Esophagus squamous epithelium (tissue), 5 donors: ENCODE measurements at regions not wholly inside any gene's neighbourhood (a gene's known extent, or its start where the extent isn't known, plus 50 kb on each side); places are given as distances from the start of the nearest gene placed in this dataset.

Experiments used
- DNase-seq: peaks from one replicate; lab custom pipeline; 2025; lab: John Stamatoyannopoulos, UW
- H3K27ac ChIP-seq, 4 donors: fragments of 200-600 bp; sonication (generic); one replicate each; pipeline ENCODE4 v1.5.1; 2016 to 2019; ENCODE audit warnings: mild to moderate bottlenecking in 1 of 4
- H3K27me3 ChIP-seq, 4 donors: fragments of 200-600 bp; sonication (generic); 1 replicate in 3 of 4; 2 replicates in 1 of 4; pipeline versions ENCODE4 v1.5.1 to v1.6.0; 2017 to 2021; ENCODE audit warnings: antibody characterized with exemption in 1 of 4
- H3K36me3 ChIP-seq, 3 donors: fragments of 200-600 bp; sonication (generic); one replicate each; pipeline ENCODE4 v1.5.1; 2016 to 2019
- H3K4me1 ChIP-seq, 3 donors: fragments of 200-600 bp; sonication (generic); one replicate each; pipeline ENCODE4 v1.5.1; 2017 to 2019
- H3K4me3 ChIP-seq, 4 donors: fragments of 200-600 bp; sonication (generic); 1 replicate in 3 of 4; 2 replicates in 1 of 4; pipeline ENCODE4 v1.5.1; 2016 to 2019; ENCODE audit warnings: mild to moderate bottlenecking in 2 of 4, moderate library complexity in 1 of 4
- H3K9me3 ChIP-seq, 3 donors: fragments of 200-600 bp; sonication (generic); one replicate each; pipeline ENCODE4 v1.5.1; 2016 to 2019
- POLR2A ChIP-seq, 4 donors: fragments of 450-650 bp; IDR thresholded peaks; one replicate each; pipeline ENCODE4 v1.6.1; 2017; ENCODE audit warnings: antibody characterized with exemption in 4 of 4, mild to moderate bottlenecking in 4 of 4, moderate library complexity in 3 of 4
- WGBS, 2 donors: methylation state at CpG; one replicate each; pipeline ENCODE4 v1.1.5; 2018; 5-methylcytosine and 5-hydroxymethylcytosine counted together
- intact Hi-C: fragments of 100-400 bp; cut with DNase I; formaldehyde crosslinking; loops from one replicate; pipeline ENCODE4 v1.15.0; 2022
- TF ChIP-seq, protein P1 (sequence below), 6 experiments: fragments of 450-650 bp in 4 of 6; fragments of 200-600 bp in 2 of 6; sonication (generic) in 2 of 6; IDR thresholded peaks; one replicate each; pipeline ENCODE4 v1.5.1; 2016 to 2019; ENCODE audit warnings: antibody characterized with exemption in 6 of 6, mild to moderate bottlenecking in 4 of 6, moderate library complexity in 4 of 6
- donor health status: DM: yes; HTN: yes; CAD: no.

DNA sequence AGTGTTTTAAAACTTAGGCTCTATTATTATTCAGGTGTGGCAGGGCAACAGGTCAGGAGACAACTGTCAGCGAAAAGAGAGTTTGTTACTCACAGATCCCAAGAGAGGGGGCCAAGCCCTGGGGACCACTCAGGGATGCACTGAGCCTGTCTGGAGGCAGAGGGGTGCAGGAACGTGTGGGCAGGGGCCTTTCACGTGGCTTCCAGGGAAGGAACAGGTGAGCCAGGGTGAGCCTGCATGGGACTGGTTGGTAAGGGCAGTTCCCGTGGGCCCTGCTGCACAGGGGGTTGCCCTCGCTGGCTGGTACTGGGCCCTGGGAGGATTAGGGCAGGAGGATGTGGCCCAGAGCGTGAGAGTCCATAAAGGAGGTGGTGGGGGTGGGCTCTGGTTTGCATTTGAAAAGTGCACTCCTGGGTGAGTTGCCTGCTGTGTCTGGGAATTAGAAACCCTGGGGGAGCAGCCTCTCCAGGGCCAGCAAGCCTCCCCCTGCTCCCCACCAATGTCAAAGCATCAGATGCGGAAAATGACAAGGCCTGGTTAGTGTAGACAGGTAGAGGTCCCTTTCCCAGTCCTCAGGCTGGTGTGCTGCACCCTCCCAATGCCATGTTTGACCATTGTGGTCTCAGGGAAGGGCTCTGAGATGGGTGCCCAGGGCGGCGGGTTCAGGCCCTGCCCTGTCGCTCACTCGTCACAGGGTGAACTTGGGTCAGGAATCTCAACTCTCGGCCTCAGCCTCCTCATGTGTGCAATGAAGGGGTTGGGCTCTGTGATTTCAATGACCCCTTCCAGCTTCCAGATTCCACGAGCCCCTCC is 127.4 kb upstream of the RPS6KA2 start:
- 73 to 91% methylated on average over 3 to 8 of the region's 13 CpGs for WGBS, 2 donors
- no peak for TF ChIP-seq POLR2A (IDR thresholded peaks at IDR 0.05)
- TF ChIP-seq, protein P1, sequence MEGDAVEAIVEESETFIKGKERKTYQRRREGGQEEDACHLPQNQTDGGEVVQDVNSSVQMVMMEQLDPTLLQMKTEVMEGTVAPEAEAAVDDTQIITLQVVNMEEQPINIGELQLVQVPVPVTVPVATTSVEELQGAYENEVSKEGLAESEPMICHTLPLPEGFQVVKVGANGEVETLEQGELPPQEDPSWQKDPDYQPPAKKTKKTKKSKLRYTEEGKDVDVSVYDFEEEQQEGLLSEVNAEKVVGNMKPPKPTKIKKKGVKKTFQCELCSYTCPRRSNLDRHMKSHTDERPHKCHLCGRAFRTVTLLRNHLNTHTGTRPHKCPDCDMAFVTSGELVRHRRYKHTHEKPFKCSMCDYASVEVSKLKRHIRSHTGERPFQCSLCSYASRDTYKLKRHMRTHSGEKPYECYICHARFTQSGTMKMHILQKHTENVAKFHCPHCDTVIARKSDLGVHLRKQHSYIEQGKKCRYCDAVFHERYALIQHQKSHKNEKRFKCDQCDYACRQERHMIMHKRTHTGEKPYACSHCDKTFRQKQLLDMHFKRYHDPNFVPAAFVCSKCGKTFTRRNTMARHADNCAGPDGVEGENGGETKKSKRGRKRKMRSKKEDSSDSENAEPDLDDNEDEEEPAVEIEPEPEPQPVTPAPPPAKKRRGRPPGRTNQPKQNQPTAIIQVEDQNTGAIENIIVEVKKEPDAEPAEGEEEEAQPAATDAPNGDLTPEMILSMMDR (IDR thresholded peaks at IDR 0.05), result no peak
- Histone ChIP-seq H3K4me1 (peaks cover 0 to 15% (median 7%) of the 10 kb centered on the region in 3 donors), H3K4me3 (no peak overlapping the region), H3K36me3 (no peaks in the 10 kb centered on the region), H3K9me3 (no peaks in the 10 kb centered on the region), H3K27ac (no peak overlapping the region), H3K27me3 (peaks cover 0 to 39% (median 0%) of the 10 kb centered on the region in 4 donors)
- no peak for DNase-seq
- intact Hi-C loops, result loop anchor here (10.0 kb wide), 1 partner anchor 320 kb away; no protein-coding TSS in a partner anchor

GRCh38 chr6:166752928-166753721 is 126.1 kb upstream of the RPS6KA2 start:
- Histone ChIP-seq H3K27me3 (peaks cover 0 to 34% (median 0%) of the 10 kb centered on the region in 4 donors), H3K4me1 (peaks cover 0 to 11% (median 6%) of the 10 kb centered on the region in 3 donors), H3K27ac (no peak overlapping the region), H3K36me3 (no peaks in the 10 kb centered on the region), H3K9me3 (no peaks in the 10 kb centered on the region), H3K4me3 (no peak overlapping the region)
- WGBS, 2 donors, result 73 to 75% methylated on average over 6 of the region's 6 CpGs
- DNase-seq, result no peak
- intact Hi-C loops, result loop anchor here (10.0 kb wide), 1 partner anchor 318 kb away; no protein-coding TSS in a partner anchor
- no peak for TF ChIP-seq POLR2A (IDR thresholded peaks at IDR 0.05)
- TF ChIP-seq, protein P1 (IDR thresholded peaks at IDR 0.05), result no peak

DNA sequence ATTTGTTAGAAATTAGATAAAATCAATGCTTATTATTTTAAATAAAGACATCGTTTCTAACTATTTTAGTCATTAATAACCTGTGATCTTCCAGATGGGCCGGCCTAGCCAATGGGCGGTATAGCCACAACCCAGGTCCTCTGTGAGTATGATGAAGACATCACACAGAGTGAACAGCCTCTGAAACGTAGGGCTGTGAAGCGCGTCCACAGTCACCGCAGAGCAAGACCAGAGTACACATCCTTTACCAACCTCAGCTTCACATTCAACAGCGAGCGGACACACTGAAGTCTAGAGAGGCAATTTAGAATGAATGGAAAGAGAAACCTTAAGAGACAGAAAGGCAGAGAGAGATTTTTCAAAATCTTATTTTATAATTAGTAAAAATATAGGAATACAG is 125.0 kb upstream of the RPS6KA2 start:
- Histone ChIP-seq H3K9me3 (no peaks in the 10 kb centered on the region), H3K36me3 (no peaks in the 10 kb centered on the region), H3K4me3 (no peak overlapping the region), H3K4me1 (peaks cover 0 to under 1% (median 0%) of the 10 kb centered on the region in 3 donors), H3K27ac (no peak overlapping the region), H3K27me3 (peaks cover 0 to 24% (median 0%) of the 10 kb centered on the region in 4 donors)
- intact Hi-C loops, result loop anchor here (10.0 kb wide), 1 partner anchor 317 kb away; no protein-coding TSS in a partner anchor
- WGBS, 2 donors, result 87 to 88% methylated on average over 9 of the region's 9 CpGs
- no peak for DNase-seq
- TF ChIP-seq POLR2A (IDR thresholded peaks at IDR 0.05), result no peak
- TF ChIP-seq, protein P1 (IDR thresholded peaks at IDR 0.05), result no peak

GRCh38 chr6:166751051-166751595 is 124.1 kb upstream of the RPS6KA2 start:
- intact Hi-C loops, result loop anchor here (10.0 kb wide), 1 partner anchor 316 kb away; no protein-coding TSS in a partner anchor
- Histone ChIP-seq H3K27ac (no peak overlapping the region), H3K9me3 (no peaks in the 10 kb centered on the region), H3K27me3 (peaks cover 0 to 15% (median 0%) of the 10 kb centered on the region in 4 donors), H3K36me3 (no peaks in the 10 kb centered on the region), H3K4me3 (no peak overlapping the region), H3K4me1 (no peaks in the 10 kb centered on the region)
- TF ChIP-seq, protein P1 (IDR thresholded peaks at IDR 0.05), result no peak
- TF ChIP-seq POLR2A (IDR thresholded peaks at IDR 0.05), result no peak
- no peak for DNase-seq
- 57 to 76% methylated on average over 5 to 11 of the region's 19 CpGs for WGBS, 2 donors
